Mesenchymal stem cell (in vitro differentiated cells and primary cell): ENCODE measurements at regions not wholly inside any gene's neighbourhood (a gene's known extent, or its start where the extent isn't known, plus 50 kb on each side); places are given as distances from the start of the nearest gene placed in this dataset.
"Not testable (repeated sequence)": the region's sequence is repeated elsewhere in the genome, so short reads cannot be mapped to it uniquely, and the experiment has no call there.

Source experiments
- DNase-seq: peaks from one replicate; pipeline ENCODE4 v3.0.0-alpha.2; 2013
- H2AFZ ChIP-seq: one replicate; pipeline ENCODE4 v1.6.1; 2013; ENCODE audit warnings: low read depth, mild to moderate bottlenecking, control low read depth, inconsistent platforms, low read length, moderate library complexity
- H2AK5ac ChIP-seq: 2 replicates; pipeline ENCODE4 v1.6.1; 2013; ENCODE audit warnings: low read length, moderate library complexity, mild to moderate bottlenecking, inconsistent platforms; ENCODE audit not compliant: severe bottlenecking
- H2BK120ac ChIP-seq: one replicate; pipeline ENCODE4 v1.6.1; 2013; ENCODE audit warnings: low read depth, mild to moderate bottlenecking, inconsistent platforms, low read length, moderate library complexity
- H2BK12ac ChIP-seq, 2 experiments: one replicate each; pipeline ENCODE4 v1.6.1; 2013; ENCODE audit warnings: inconsistent platforms in 2 of 2, low read length in 2 of 2, mild to moderate bottlenecking in 2 of 2, moderate library complexity in 2 of 2, control low read depth in 1 of 2
- H2BK15ac ChIP-seq: one replicate; pipeline ENCODE4 v1.6.1; 2013; ENCODE audit warnings: mild to moderate bottlenecking, low read depth, inconsistent platforms; ENCODE audit not compliant: poor library complexity, severe bottlenecking
- H2BK5ac ChIP-seq: 2 replicates; pipeline ENCODE4 v1.6.1; 2013; ENCODE audit warnings: low read depth, mild to moderate bottlenecking, low read length, control low read depth, inconsistent platforms; ENCODE audit not compliant: poor library complexity, severe bottlenecking
- H3K14ac ChIP-seq, 2 experiments: one replicate each; pipeline ENCODE4 v1.6.1; 2013; ENCODE audit warnings: inconsistent platforms in 2 of 2, low read length in 2 of 2, control low read depth in 1 of 2, mild to moderate bottlenecking in 1 of 2, moderate library complexity in 1 of 2
- H3K18ac ChIP-seq, 2 experiments: one replicate each; pipeline ENCODE4 v1.6.1; 2013; ENCODE audit warnings: inconsistent platforms in 2 of 2, low read length in 2 of 2, control low read depth in 1 of 2, low read depth in 1 of 2, mild to moderate bottlenecking in 1 of 2
- H3K23ac ChIP-seq, 2 experiments: one replicate each; pipeline ENCODE4 v1.6.1; 2013; ENCODE audit warnings: inconsistent platforms in 2 of 2, low read length in 2 of 2, mild to moderate bottlenecking in 2 of 2, moderate library complexity in 2 of 2, control low read depth in 1 of 2
- H3K27ac ChIP-seq: 2 replicates; pipeline ENCODE4 v1.5.1; 2013; ENCODE audit warnings: mild to moderate bottlenecking, moderate library complexity, low read length, control low read depth, inconsistent platforms; ENCODE audit not compliant: poor library complexity, severe bottlenecking
- H3K27me3 ChIP-seq, 2 experiments: 2 replicates each; pipeline versions ENCODE4 v1.6.1 to v1.7.0; 2013; ENCODE audit warnings: low read length in 2 of 2, mild to moderate bottlenecking in 2 of 2, moderate library complexity in 2 of 2, control low read depth in 1 of 2, inconsistent platforms in 1 of 2; ENCODE audit not compliant: control insufficient read depth in 1 of 2, insufficient read depth in 1 of 2
- H3K36me3 ChIP-seq, 2 experiments: 2 replicates each; pipeline versions ENCODE4 v1.6.1 to v1.7.0; 2013; ENCODE audit warnings: low read length in 2 of 2, control low read depth in 1 of 2, inconsistent platforms in 1 of 2, low read depth in 1 of 2, mild to moderate bottlenecking in 1 of 2; ENCODE audit not compliant: insufficient read depth in 2 of 2, control insufficient read depth in 1 of 2
- H3K4ac ChIP-seq, 2 experiments: one replicate each; pipeline ENCODE4 v1.6.1; 2013; ENCODE audit warnings: inconsistent platforms in 2 of 2, low read length in 2 of 2, mild to moderate bottlenecking in 2 of 2, moderate library complexity in 2 of 2, control low read depth in 1 of 2, low read depth in 1 of 2
- H3K4me1 ChIP-seq: 2 replicates; pipeline ENCODE4 v1.6.1; 2013; ENCODE audit warnings: low read depth, low read length, control low read depth; ENCODE audit not compliant: control insufficient read depth, insufficient read depth
- H3K4me2 ChIP-seq: 2 replicates; pipeline ENCODE4 v1.6.1; 2013; ENCODE audit warnings: low read length, mild to moderate bottlenecking, inconsistent platforms; ENCODE audit not compliant: poor library complexity, severe bottlenecking
- H3K4me3 ChIP-seq, 2 experiments: 2 replicates each; pipeline versions ENCODE4 v1.5.1 to v1.7.0; 2013; ENCODE audit warnings: low read length in 2 of 2, mild to moderate bottlenecking in 2 of 2, control low read depth in 1 of 2, low read depth in 1 of 2; ENCODE audit not compliant: insufficient read depth in 1 of 2
- H3K79me1 ChIP-seq: replicated peaks from 2 replicates; pipeline ENCODE4 v1.6.1; 2013; ENCODE audit warnings: mild to moderate bottlenecking, control low read depth, low read length, inconsistent platforms; ENCODE audit not compliant: poor library complexity, severe bottlenecking
- H3K9ac ChIP-seq: 2 replicates; pipeline ENCODE4 v1.7.0; 2013; ENCODE audit warnings: mild to moderate bottlenecking, low read length, moderate library complexity
- H3K9me3 ChIP-seq: 2 replicates; pipeline ENCODE4 v1.7.0; 2013; ENCODE audit warnings: mild to moderate bottlenecking, low read length; ENCODE audit not compliant: control insufficient read depth
- H4K8ac ChIP-seq: one replicate; pipeline ENCODE4 v1.6.1; 2013; ENCODE audit warnings: inconsistent platforms, mild to moderate bottlenecking, low read length, moderate library complexity
- H4K91ac ChIP-seq: one replicate; pipeline ENCODE4 v1.6.1; 2013; ENCODE audit warnings: mild to moderate bottlenecking, low read length, inconsistent platforms
- WGBS: methylation state at CpG from one replicate; pipeline ENCODE4 v1.1.7; 2013; ENCODE audit warnings: mixed read lengths; 5-methylcytosine and 5-hydroxymethylcytosine counted together

DNA sequence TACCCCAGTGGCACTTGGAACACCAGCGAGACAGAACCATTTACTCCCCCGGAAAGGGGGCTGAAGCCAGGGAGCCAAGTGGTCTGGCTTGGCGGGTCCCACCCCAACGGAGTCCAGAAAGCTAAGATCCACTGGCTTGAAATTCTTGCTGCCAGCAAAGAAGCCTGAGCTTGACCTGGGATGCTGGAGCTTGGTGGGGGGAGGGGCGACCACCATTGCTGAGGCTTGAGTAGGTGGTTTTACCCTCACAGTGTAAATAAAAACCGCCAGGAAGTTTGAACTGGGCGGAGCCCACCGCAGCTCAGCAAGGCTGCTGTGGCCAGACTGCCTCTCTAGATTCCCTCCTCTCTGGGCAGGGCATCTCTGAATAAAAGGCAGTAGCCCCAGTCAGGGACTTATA is 62.8 kb downstream of the RPS24 start:
- not testable (repeated sequence) for H2BK120ac ChIP-seq, H2AK5ac ChIP-seq, H3K79me1 ChIP-seq, DNase-seq, H3K9ac ChIP-seq, H3K9me3 ChIP-seq, H4K8ac ChIP-seq, H3K4me1 ChIP-seq, H3K36me3 ChIP-seq, H2BK12ac ChIP-seq, H3K4ac ChIP-seq, H2BK15ac ChIP-seq, H3K14ac ChIP-seq, H2BK5ac ChIP-seq, H3K23ac ChIP-seq, H3K4me2 ChIP-seq, H3K18ac ChIP-seq, H3K4me3 ChIP-seq, H2AFZ ChIP-seq, H4K91ac ChIP-seq, H3K27ac ChIP-seq
- WGBS = 54% methylated on average over 8 of the region's 8 CpGs
- H3K27me3 ChIP-seq = peaks cover 5 to 13% of the 10 kb centered on the region in 2 experiments

DNA sequence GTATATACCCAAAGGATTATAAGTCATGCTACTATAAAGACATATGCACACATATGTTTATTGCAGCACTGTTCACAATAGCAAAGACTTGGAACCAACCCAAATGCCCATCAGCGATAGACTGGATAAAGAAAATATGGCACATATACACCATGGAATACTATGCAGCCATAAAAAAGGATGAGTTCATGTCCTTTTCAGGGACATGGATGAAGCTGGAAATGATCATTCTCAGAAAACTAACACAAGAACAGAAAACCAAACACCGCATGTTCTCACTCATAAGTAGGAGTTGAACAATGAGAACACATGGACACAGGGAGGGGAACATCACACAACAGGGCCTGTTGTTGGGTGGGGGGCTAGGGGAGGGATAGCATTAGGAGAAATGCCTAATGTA is 68.9 kb downstream of the RPS24 start:
- H2BK5ac ChIP-seq = not testable (repeated sequence)

DNA sequence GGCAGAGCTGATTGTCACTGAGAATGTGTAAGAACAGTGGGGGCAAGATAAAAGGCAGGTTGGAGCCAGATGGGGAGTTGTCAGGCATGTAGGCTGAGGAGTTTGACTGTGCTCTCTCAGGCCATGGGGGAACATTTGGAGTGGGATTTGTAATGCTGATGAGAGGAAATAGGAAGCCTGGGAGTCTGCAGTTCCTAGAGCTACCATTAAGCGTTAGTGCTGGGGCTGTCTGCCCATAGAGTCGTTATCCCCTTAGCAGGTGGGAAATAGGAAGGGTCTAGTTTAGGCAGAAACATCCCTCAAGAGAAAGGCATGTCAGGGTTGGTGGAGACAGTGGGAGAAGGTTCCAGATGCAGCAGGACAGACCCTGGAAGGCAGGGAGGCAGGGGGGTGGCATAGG is 75.5 kb downstream of the RPS24 start:
- no peaks in the 10 kb centered on the region for H3K79me1 ChIP-seq
- no peak overlapping the region for H3K4me2 ChIP-seq
- H3K36me3 ChIP-seq = no peaks in the 10 kb centered on the region
- H3K9me3 ChIP-seq = no peaks in the 10 kb centered on the region
- H3K23ac ChIP-seq = no peak overlapping the region
- H2BK5ac ChIP-seq = no peak overlapping the region
- no peak overlapping the region for H3K27ac ChIP-seq
- H3K18ac ChIP-seq = no peak overlapping the region
- no peak overlapping the region for H2AK5ac ChIP-seq
- no peak overlapping the region for H3K14ac ChIP-seq
- no peak overlapping the region for H2BK120ac ChIP-seq
- H4K91ac ChIP-seq = no peak overlapping the region
- H2BK15ac ChIP-seq = no peak overlapping the region
- H4K8ac ChIP-seq = no peak overlapping the region
- peaks cover 4 to 41% of the 10 kb centered on the region in 2 experiments for H3K27me3 ChIP-seq
- no peak for DNase-seq
- no peaks in the 10 kb centered on the region for H3K4me1 ChIP-seq
- 30% methylated on average over 2 of the region's 2 CpGs for WGBS
- H3K4ac ChIP-seq = no peak overlapping the region
- no peak overlapping the region for H2BK12ac ChIP-seq
- no peak overlapping the region for H3K4me3 ChIP-seq
- H2AFZ ChIP-seq = no peak overlapping the region
- no peak overlapping the region for H3K9ac ChIP-seq

More for the DNA sequence above, 68.9 kb downstream of the RPS24 start:
- not testable (repeated sequence) for H3K79me1 ChIP-seq, H3K4me1 ChIP-seq, H3K4ac ChIP-seq, H2BK12ac ChIP-seq, H3K4me3 ChIP-seq, H3K9me3 ChIP-seq, H2BK120ac ChIP-seq, H2AFZ ChIP-seq, H3K18ac ChIP-seq, H4K91ac ChIP-seq, H3K14ac ChIP-seq, H3K36me3 ChIP-seq, H2BK15ac ChIP-seq, H2AK5ac ChIP-seq, DNase-seq, H3K27ac ChIP-seq, H3K4me2 ChIP-seq, H3K9ac ChIP-seq, H4K8ac ChIP-seq, H3K23ac ChIP-seq
- 100% methylated on average over 1 of the region's 2 CpGs for WGBS
- peaks cover 7 to 11% of the 10 kb centered on the region in 2 experiments for H3K27me3 ChIP-seq

DNA sequence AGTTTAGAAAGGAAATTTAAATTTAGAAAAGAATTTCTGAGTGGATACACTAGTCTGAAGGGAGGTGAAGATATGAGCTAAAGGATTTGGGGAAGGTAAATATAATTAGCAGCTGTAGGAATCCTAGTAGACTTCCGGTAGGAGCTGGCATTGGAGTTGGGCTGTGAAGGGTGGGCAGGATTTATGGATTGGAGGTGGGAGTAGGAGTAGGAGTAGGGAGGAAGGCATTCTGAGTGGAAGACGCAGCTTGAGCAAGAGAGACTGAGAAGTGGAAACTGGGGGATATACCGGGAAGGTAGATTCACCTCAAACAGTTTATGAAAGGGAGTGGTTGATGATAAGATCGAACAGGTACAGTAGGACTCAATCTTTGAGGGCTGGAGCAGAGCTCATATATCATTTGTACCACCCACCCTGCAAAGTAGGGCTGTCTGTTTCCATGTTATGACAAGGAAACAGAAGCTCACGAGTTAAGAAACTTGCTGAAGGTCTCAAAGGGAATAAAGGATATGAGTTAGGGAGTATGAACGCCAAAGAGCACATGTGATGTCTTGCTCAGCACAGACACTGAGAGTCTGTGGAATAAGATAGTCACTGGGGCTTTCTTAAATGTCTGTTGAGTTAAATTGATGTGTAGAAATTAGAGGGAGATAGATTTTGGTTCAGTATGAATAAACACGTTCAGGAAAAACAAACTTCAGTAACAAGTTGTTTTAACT is 81.6 kb downstream of the RPS24 start:
- H3K18ac ChIP-seq = no peak overlapping the region
- H2BK120ac ChIP-seq = no peak overlapping the region
- no peak overlapping the region for H3K14ac ChIP-seq
- H3K36me3 ChIP-seq = no peaks in the 10 kb centered on the region
- WGBS = 77% methylated on average over 7 of the region's 7 CpGs
- no peak overlapping the region for H3K23ac ChIP-seq
- no peak overlapping the region for H2AK5ac ChIP-seq
- H3K27ac ChIP-seq = no peak overlapping the region
- H3K4me2 ChIP-seq = no peak overlapping the region
- H4K8ac ChIP-seq = no peak overlapping the region
- H4K91ac ChIP-seq = no peak overlapping the region
- H2BK12ac ChIP-seq = no peak overlapping the region
- H3K4me3 ChIP-seq = no peak overlapping the region
- H2BK5ac ChIP-seq = no peak overlapping the region
- H2AFZ ChIP-seq = no peak overlapping the region
- no peaks in the 10 kb centered on the region for H3K9me3 ChIP-seq
- no peaks in the 10 kb centered on the region for H3K79me1 ChIP-seq
- no peak overlapping the region for H2BK15ac ChIP-seq
- DNase-seq = no peak
- H3K4ac ChIP-seq = no peak overlapping the region
- H3K9ac ChIP-seq = peak overlapping the region; percentile 24
- H3K27me3 ChIP-seq = peaks cover 13 to 67% of the 10 kb centered on the region in 2 experiments
- H3K4me1 ChIP-seq = no peaks in the 10 kb centered on the region
